Progenitor cell of endocrine pancreas (in vitro differentiated cells): ENCODE measurements at regions not wholly inside any gene's neighbourhood (a gene's known extent, or its start where the extent isn't known, plus 50 kb on each side); places are given as distances from the start of the nearest gene placed in this dataset.
"Not testable (repeated sequence)": the region's sequence is repeated elsewhere in the genome, so short reads cannot be mapped to it uniquely, and the experiment has no call there.

Experiments used
- DNase-seq: peaks from one replicate; pipeline ENCODE4 v3.0.0; 2021; ENCODE audit warnings: low spot score; ENCODE audit not compliant: unreplicated experiment
- H3K27ac Mint-ChIP-seq: 2 replicates; pipeline ENCODE4 v1.8.0; 2021; ENCODE audit warnings: mild to moderate bottlenecking, moderate library complexity, mixed read lengths
- H3K27me3 Mint-ChIP-seq: 2 replicates; pipeline ENCODE4 v1.8.0; 2021; ENCODE audit warnings: mixed read lengths
- H3K36me3 Mint-ChIP-seq: 2 replicates; pipeline ENCODE4 v1.8.0; 2022; ENCODE audit warnings: mixed read lengths; ENCODE audit not compliant: insufficient read depth
- H3K4me1 Mint-ChIP-seq: 2 replicates; pipeline ENCODE4 v1.8.0; 2021; ENCODE audit warnings: low read depth, mixed read lengths
- H3K4me3 Mint-ChIP-seq: 2 replicates; pipeline ENCODE4 v1.8.0; 2021; ENCODE audit warnings: low read depth, mild to moderate bottlenecking, moderate library complexity, mixed read lengths
- H3K9me3 Mint-ChIP-seq: 2 replicates; pipeline ENCODE4 v1.8.0; 2021; ENCODE audit warnings: low read depth, mixed read lengths
- CTCF ChIP-seq: fragments of 200-600 bp; sonication (generic); IDR thresholded peaks from one replicate; pipeline ENCODE4 v1.5.0; 2021; ENCODE audit warnings: antibody characterized with exemption, mild to moderate bottlenecking; ENCODE audit not compliant: unreplicated experiment

DNA sequence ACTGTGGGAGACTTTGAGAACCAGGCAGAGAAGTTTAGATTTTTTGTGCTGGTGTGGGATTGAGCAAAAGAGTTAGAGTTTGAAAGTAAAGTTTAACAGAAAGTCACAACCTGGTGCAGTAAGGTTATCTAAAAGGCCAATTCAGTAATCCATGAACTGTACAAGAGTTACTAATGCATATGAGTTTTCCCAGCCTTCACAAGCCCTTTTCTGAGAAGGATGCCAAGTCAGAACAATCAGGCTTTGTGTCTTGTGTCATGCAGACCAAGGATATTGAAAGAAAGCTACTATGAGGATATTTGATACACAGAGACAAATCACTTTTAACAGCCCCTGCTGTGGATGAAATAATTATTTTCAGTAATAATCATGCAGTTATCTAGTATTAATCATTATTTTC lies 68.8 kb upstream of the MYO3A start:
- Mint-ChIP-seq H3K36me3 (no peaks in the 10 kb centered on the region), H3K9me3 (peaks cover 7% of the 10 kb centered on the region), H3K27ac (no peak overlapping the region), H3K4me1 (peaks cover 3% of the 10 kb centered on the region), H3K27me3 (no peaks in the 10 kb centered on the region), H3K4me3 (no peak overlapping the region)
- DNase-seq = no peak
- no peak for TF ChIP-seq CTCF

DNA sequence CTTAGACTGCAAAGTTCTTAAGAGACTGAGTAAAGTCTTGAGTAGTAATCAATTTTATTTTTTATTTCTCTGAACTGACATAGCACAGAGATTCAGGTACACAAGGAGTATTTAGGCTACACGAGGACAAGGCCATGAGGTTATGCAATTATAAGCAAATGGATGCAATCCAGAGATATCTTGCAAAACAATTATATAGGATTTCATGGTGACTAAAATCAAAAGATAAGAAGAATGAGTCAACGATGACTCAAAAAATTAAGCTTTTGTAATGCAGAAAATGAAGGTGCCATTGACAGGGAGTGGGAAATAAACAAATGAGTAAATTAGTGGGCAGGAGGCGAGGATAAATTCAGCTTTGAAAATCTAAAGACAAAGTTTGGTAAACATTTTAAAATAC lies 66.7 kb upstream of the MYO3A start:
- Mint-ChIP-seq H3K9me3 (peaks cover 14% of the 10 kb centered on the region), H3K27me3 (no peaks in the 10 kb centered on the region), H3K4me3 (no peak overlapping the region), H3K36me3 (no peaks in the 10 kb centered on the region), H3K27ac (peak overlapping the region; percentile 9), H3K4me1 (peaks cover 3% of the 10 kb centered on the region)
- no peak for DNase-seq
- no peak for TF ChIP-seq CTCF

DNA sequence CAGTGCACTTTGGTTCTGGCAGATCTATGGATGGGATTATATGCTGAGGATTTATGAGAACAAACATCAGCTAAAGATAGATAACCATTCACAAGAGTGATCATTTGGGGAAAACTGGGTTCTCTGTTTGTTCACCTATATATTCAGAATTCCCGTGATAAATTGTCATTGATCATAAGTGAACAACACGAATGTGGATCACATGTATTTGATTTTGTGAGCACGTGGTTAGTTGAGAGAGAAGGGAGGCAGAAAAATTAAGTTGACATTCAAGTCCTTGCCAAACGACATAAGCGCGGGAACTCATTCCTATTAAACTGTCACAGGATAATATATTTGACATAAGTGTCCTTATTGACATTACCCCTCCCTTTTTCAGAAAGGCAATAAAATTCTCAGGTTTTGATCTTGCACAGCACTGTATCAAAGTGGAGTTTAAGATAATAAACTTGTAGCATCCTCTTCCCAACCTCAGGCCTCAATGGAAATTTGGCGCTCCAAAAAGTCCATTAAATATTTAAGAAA lies 64.9 kb upstream of the MYO3A start:
- no peak overlapping the region for H3K4me3 Mint-ChIP-seq
- peaks cover 3% of the 10 kb centered on the region for H3K4me1 Mint-ChIP-seq
- H3K27me3 Mint-ChIP-seq = peaks cover 4% of the 10 kb centered on the region
- DNase-seq = no peak
- no peak overlapping the region for H3K27ac Mint-ChIP-seq
- no peaks in the 10 kb centered on the region for H3K36me3 Mint-ChIP-seq
- TF ChIP-seq CTCF = no peak
- peaks cover 11% of the 10 kb centered on the region for H3K9me3 Mint-ChIP-seq

- no peak for TF ChIP-seq CTCF
- peaks cover 6% of the 10 kb centered on the region for H3K9me3 Mint-ChIP-seq
- no peak overlapping the region for H3K27ac Mint-ChIP-seq
- DNase-seq = no peak
- H3K36me3 Mint-ChIP-seq = no peaks in the 10 kb centered on the region
- no peak overlapping the region for H3K4me3 Mint-ChIP-seq
- H3K4me1 Mint-ChIP-seq = peaks cover 3% of the 10 kb centered on the region
- H3K27me3 Mint-ChIP-seq = peaks cover 5% of the 10 kb centered on the region
Observed at GRCh38 chr10:25869609-25870008, 64.4 kb upstream of the MYO3A start.

DNA sequence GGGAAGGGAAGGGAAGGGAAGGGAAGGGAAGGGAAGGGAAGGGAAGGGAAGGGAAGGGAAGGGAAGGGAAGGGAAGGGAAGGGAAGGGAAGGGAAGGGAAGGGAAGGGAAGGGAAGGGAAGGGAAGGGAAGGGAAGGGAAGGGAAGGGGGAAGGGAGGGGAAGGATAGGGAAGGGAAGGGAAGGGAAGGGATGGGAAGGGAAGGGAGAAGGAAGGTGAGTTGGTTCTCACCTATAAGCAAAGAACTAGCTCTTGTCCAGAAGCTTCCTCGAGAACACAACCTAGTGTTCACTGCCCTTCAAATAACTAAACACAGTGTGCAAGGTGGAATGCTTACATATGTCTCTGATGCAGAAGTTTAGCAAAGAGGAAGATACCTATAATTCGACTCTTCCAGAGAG lies 59.6 kb upstream of the MYO3A start:
- DNase-seq, H3K27ac Mint-ChIP-seq, H3K4me1 Mint-ChIP-seq, H3K4me3 Mint-ChIP-seq, H3K9me3 Mint-ChIP-seq, H3K27me3 Mint-ChIP-seq, H3K36me3 Mint-ChIP-seq: not testable (repeated sequence)

GRCh38 chr10:25875556-25876165 lies 58.4 kb upstream of the MYO3A start:
- peaks cover 6% of the 10 kb centered on the region for H3K9me3 Mint-ChIP-seq
- no peak overlapping the region for H3K4me3 Mint-ChIP-seq
- peaks cover 5% of the 10 kb centered on the region for H3K27me3 Mint-ChIP-seq
- DNase-seq = peak; percentile 67
- TF ChIP-seq CTCF = peak; percentile 94
- no peaks in the 10 kb centered on the region for H3K36me3 Mint-ChIP-seq
- no peak overlapping the region for H3K27ac Mint-ChIP-seq
- no peaks in the 10 kb centered on the region for H3K4me1 Mint-ChIP-seq
